ENCODE measurements at regions not wholly inside any gene's neighbourhood (a gene's known extent, or its start where the extent isn't known, plus 50 kb on each side); places are given as distances from the start of the nearest gene placed in this dataset.

DNA sequence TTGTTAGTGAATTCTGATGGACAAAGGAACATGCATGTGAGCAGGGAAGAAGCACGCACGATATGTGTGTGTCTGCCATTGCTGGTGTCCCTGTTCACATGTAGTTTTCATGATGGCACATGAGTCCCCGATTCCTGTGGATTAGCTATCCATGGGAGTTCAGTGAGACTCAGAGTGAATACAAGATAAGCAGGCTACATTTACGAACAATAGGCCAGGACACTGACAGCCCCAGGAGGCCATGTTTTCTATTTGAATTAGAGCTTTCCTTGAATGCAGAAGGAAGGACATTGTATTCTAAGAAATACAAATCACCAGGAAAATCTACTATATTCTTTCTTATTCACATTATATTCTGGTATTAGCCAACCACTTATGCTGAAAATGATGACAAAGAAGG, 171.4 kb downstream of the PPP1R2C start:
- no peak for TF ChIP-seq POLR2AphosphoS5 (IDR thresholded peaks at IDR 0.05)
- TF ChIP-seq, protein P1, sequence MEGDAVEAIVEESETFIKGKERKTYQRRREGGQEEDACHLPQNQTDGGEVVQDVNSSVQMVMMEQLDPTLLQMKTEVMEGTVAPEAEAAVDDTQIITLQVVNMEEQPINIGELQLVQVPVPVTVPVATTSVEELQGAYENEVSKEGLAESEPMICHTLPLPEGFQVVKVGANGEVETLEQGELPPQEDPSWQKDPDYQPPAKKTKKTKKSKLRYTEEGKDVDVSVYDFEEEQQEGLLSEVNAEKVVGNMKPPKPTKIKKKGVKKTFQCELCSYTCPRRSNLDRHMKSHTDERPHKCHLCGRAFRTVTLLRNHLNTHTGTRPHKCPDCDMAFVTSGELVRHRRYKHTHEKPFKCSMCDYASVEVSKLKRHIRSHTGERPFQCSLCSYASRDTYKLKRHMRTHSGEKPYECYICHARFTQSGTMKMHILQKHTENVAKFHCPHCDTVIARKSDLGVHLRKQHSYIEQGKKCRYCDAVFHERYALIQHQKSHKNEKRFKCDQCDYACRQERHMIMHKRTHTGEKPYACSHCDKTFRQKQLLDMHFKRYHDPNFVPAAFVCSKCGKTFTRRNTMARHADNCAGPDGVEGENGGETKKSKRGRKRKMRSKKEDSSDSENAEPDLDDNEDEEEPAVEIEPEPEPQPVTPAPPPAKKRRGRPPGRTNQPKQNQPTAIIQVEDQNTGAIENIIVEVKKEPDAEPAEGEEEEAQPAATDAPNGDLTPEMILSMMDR (IDR thresholded peaks at IDR 0.05), result no peak

Data from gastroesophageal sphincter (tissue), 3 donors.